ENCODE measurements at regions not wholly inside any gene's neighbourhood (a gene's known extent, or its start where the extent isn't known, plus 50 kb on each side); places are given as distances from the start of the nearest gene placed in this dataset.

GRCh38 chr12:75786070-75786469 is 245.5 kb downstream of the PHLDA1 start:
- DNase-seq, result no peak

- DNase-seq, result no peak
These were observed 247.0 kb downstream of the PHLDA1 start for GRCh38 chr12:75784591-75784990.

- DNase-seq, result no peak
These were observed 248.3 kb downstream of the PHLDA1 start for GRCh38 chr12:75783093-75783877.

- no peak for DNase-seq
These were observed 249.5 kb downstream of the PHLDA1 start for GRCh38 chr12:75782069-75782581.

GRCh38 chr12:75781532-75782046 is 250.0 kb downstream of the PHLDA1 start:
- no peak for DNase-seq

GRCh38 chr12:75779891-75780496 is 251.6 kb downstream of the PHLDA1 start:
- no peak for DNase-seq

GRCh38 chr12:75774261-75775052 is 257.1 kb downstream of the PHLDA1 start:
- no peak for DNase-seq

GRCh38 chr12:75773377-75773776 is 258.2 kb downstream of the PHLDA1 start:
- no peak for DNase-seq

GRCh38 chr12:75771023-75771422 is 259.6 kb upstream of the KRR1 start:
- DNase-seq, result no peak

GRCh38 chr12:75767957-75768356 is 256.5 kb upstream of the KRR1 start:
- no peak for DNase-seq

- DNase-seq, result no peak
These were observed 255.1 kb upstream of the KRR1 start for GRCh38 chr12:75766263-75767160.

GRCh38 chr12:75765170-75766059 is 254.0 kb upstream of the KRR1 start:
- DNase-seq, result no peak

- DNase-seq, result no peak
These were observed 252.9 kb upstream of the KRR1 start for GRCh38 chr12:75764091-75764841.

- DNase-seq, result no peak
These were observed 249.3 kb upstream of the KRR1 start for GRCh38 chr12:75760573-75761294.

- no peak for DNase-seq
These were observed 248.6 kb upstream of the KRR1 start for GRCh38 chr12:75759842-75760572.

- no peak for DNase-seq
These were observed 247.8 kb upstream of the KRR1 start for GRCh38 chr12:75759196-75759595.

- DNase-seq, result no peak
These were observed 245.4 kb upstream of the KRR1 start for GRCh38 chr12:75756771-75757170.

GRCh38 chr12:75756111-75756510 is 244.7 kb upstream of the KRR1 start:
- no peak for DNase-seq

GRCh38 chr12:75754698-75755097 is 243.3 kb upstream of the KRR1 start:
- DNase-seq, result no peak

All from activated naive CD4-positive, alpha-beta T cell (primary cell).